HCT116 (cell line): ENCODE measurements at regions not wholly inside any gene's neighbourhood (a gene's known extent, or its start where the extent isn't known, plus 50 kb on each side); places are given as distances from the start of the nearest gene placed in this dataset.
"Not testable (repeated sequence)": the region's sequence is repeated elsewhere in the genome, so short reads cannot be mapped to it uniquely, and the experiment has no call there.

Source experiments
- ATAC-seq: fragments of 200-7000 bp; cut with Tn5 transposase; 2 replicates; pipeline ENCODE4 v1.9.1; 2020; ENCODE audit warnings: mild to moderate bottlenecking, moderate library complexity
- BruUV-seq: library from RNA; stranded (reverse); fragments of 400-500 nt; replicated peaks from 2 replicates; lab custom pipeline; 2021; lab: Mats Ljungman, UMichigan
- CTCF ChIA-PET: fragments of 300-600 bp; sonication (Branson Sonifier 250); formaldehyde crosslinking; loops from one replicate; lab custom pipeline; 2021; ENCODE audit warnings: antibody characterized with exemption; lab: Charles Lee
- POLR2A ChIA-PET: fragments of 300-600, 350-600 bp; sonication (Branson Sonifier 250); formaldehyde crosslinking; loops from one replicate; lab custom pipeline; 2021; ENCODE audit warnings: antibody characterized with exemption; lab: Charles Lee
- RAD21 ChIA-PET, 2 experiments: fragments of 300-600 bp; sonication (Branson Sonifier 250); formaldehyde crosslinking; loops; one replicate each; lab custom pipeline; 2023; ENCODE audit warnings: low total read pairs in 2 of 2; ENCODE audit not compliant: uncharacterized antibody in 2 of 2, unreplicated experiment in 2 of 2, low non-redundant PET in 1 of 2; lab: Charles Lee
- DNase-seq: peaks from one replicate; pipeline ENCODE4 v3.0.0-alpha.2; 2010; ENCODE audit warnings: low read depth, low spot score
- H2AFZ ChIP-seq: fragments of 200-600 bp; shearing (Covaris generic), sonication (generic); 2 replicates; pipeline ENCODE4 v1.6.1; 2017; ENCODE audit warnings: low read depth, mixed run types, mixed read lengths, antibody characterized with exemption, low read length; ENCODE audit not compliant: poor library complexity, severe bottlenecking
- H3K27ac ChIP-seq: 2 replicates; pipeline ENCODE4 v1.5.1; 2012; ENCODE audit warnings: low read depth, low read length
- H3K27me3 ChIP-seq: fragments of 200-600 bp; sonication (generic); 2 replicates; pipeline ENCODE4 v1.6.1; 2016; ENCODE audit warnings: mixed run types, low read length, mixed read lengths; ENCODE audit not compliant: insufficient read depth
- H3K36me3 ChIP-seq, 2 experiments: fragments of 200-500 bp in 1 of 2; fragments of 200-600 bp in 1 of 2; sonication (Bioruptor generic) in 1 of 2; sonication (generic) in 1 of 2; 2 replicates each; pipeline versions ENCODE4 v1.5.1 to v1.6.1; 2014 to 2016; ENCODE audit warnings: low read length in 2 of 2, inconsistent platforms in 1 of 2, mixed read lengths in 1 of 2, mixed run types in 1 of 2; ENCODE audit not compliant: insufficient read depth in 2 of 2, control insufficient read depth in 1 of 2
- H3K4me1 ChIP-seq, 2 experiments: fragments of 200-600 bp in 1 of 2; sonication (generic) in 1 of 2; 2 replicates each; pipeline versions ENCODE4 v1.5.1 to v1.6.1; 2012 to 2017; ENCODE audit warnings: low read length in 2 of 2, inconsistent platforms in 1 of 2, mild to moderate bottlenecking in 1 of 2, mixed read lengths in 1 of 2, mixed run types in 1 of 2, moderate library complexity in 1 of 2; ENCODE audit not compliant: insufficient read depth in 2 of 2, control insufficient read depth in 1 of 2
- H3K4me2 ChIP-seq: fragments of 200-600 bp; sonication (generic); 2 replicates; pipeline ENCODE4 v1.6.1; 2017; ENCODE audit warnings: mixed run types, low read length, mixed read lengths
- H3K4me3 ChIP-seq, 2 experiments: fragments of 200-600 bp in 1 of 2; sonication (generic) in 1 of 2; replicated peaks in 1 of 2; 2 replicates each; pipeline ENCODE4 v1.5.1; 2011 to 2016; ENCODE audit warnings: low read length in 2 of 2, control low read depth in 1 of 2, low read depth in 1 of 2, mild to moderate bottlenecking in 1 of 2, mixed read lengths in 1 of 2, mixed run types in 1 of 2
- H3K79me2 ChIP-seq: fragments of 200-600 bp; sonication (generic); 2 replicates; pipeline ENCODE4 v1.6.1; 2017; ENCODE audit warnings: mild to moderate bottlenecking, mixed run types, low read length, moderate library complexity, mixed read lengths; ENCODE audit not compliant: insufficient read depth
- H3K9ac ChIP-seq: fragments of 200-600 bp; sonication (generic); 2 replicates; pipeline ENCODE4 v1.6.1; 2016; ENCODE audit warnings: low read length, mixed read lengths
- H3K9me2 ChIP-seq: fragments of 200-600 bp; sonication (generic), shearing (Covaris generic); 2 replicates; pipeline ENCODE4 v1.6.1; 2017; ENCODE audit warnings: mixed run types, mild to moderate bottlenecking, moderate library complexity; ENCODE audit not compliant: insufficient read depth
- H3K9me3 ChIP-seq, 2 experiments: fragments of 200-500 bp in 1 of 2; fragments of 200-600 bp in 1 of 2; sonication (Bioruptor generic) in 1 of 2; sonication (generic) in 1 of 2; 2 replicates each; pipeline ENCODE4 v1.6.1; 2014 to 2017; ENCODE audit warnings: low read length in 2 of 2, mixed read lengths in 2 of 2, inconsistent platforms in 1 of 2, low read depth in 1 of 2, mild to moderate bottlenecking in 1 of 2, mixed run types in 1 of 2, moderate library complexity in 1 of 2; ENCODE audit not compliant: control insufficient read depth in 1 of 2, insufficient read depth in 1 of 2
- H4K20me1 ChIP-seq: fragments of 200-600 bp; sonication (generic), shearing (Covaris generic); 2 replicates; pipeline ENCODE4 v1.6.1; 2017; ENCODE audit warnings: mixed run types, mild to moderate bottlenecking, moderate library complexity; ENCODE audit not compliant: insufficient read depth
- CEBPB ChIP-seq: IDR thresholded peaks from 2 replicates; pipeline ENCODE4 v1.6.1; 2012; ENCODE audit warnings: low read depth
- FOSL1 ChIP-seq: IDR thresholded peaks from 2 replicates; pipeline ENCODE4 v1.6.1; 2012; ENCODE audit warnings: low read depth
- JUND ChIP-seq: IDR thresholded peaks from 2 replicates; pipeline ENCODE4 v1.6.1; 2012
- SIN3A ChIP-seq: IDR thresholded peaks from 2 replicates; pipeline ENCODE4 v1.6.1; 2012; ENCODE audit warnings: low read depth
- SP1 ChIP-seq: IDR thresholded peaks from 2 replicates; pipeline ENCODE4 v1.6.1; 2012; ENCODE audit warnings: low read depth
- intact Hi-C: fragments of 100-400 bp; cut with micrococcal nuclease; formaldehyde crosslinking; loops from 2 replicates; pipeline ENCODE4 v1.10.0; 2022
- TF ChIP-seq, protein P1 (sequence below), 3 experiments: fragments of 200-600 bp in 1 of 3; sonication (generic) in 1 of 3; IDR thresholded peaks in 2 of 3; conservative IDR thresholded peaks in 1 of 3; 2 replicates each; pipeline ENCODE4 v1.5.1; 2012 to 2017; ENCODE audit warnings: low read depth in 2 of 3, low read length in 2 of 3, antibody characterized with exemption in 1 of 3, borderline replicate concordance in 1 of 3, control low read depth in 1 of 3, mild to moderate bottlenecking in 1 of 3, mixed read lengths in 1 of 3, mixed run types in 1 of 3, moderate library complexity in 1 of 3; ENCODE audit not compliant: insufficient read depth in 1 of 3
- TF ChIP-seq, protein P2 (sequence below): IDR thresholded peaks from 2 replicates; pipeline ENCODE4 v1.6.1; 2011; ENCODE audit warnings: mild to moderate bottlenecking, low read length, moderate library complexity; ENCODE audit not compliant: insufficient replicate concordance; ENCODE audit errors: extremely low read depth

DNA sequence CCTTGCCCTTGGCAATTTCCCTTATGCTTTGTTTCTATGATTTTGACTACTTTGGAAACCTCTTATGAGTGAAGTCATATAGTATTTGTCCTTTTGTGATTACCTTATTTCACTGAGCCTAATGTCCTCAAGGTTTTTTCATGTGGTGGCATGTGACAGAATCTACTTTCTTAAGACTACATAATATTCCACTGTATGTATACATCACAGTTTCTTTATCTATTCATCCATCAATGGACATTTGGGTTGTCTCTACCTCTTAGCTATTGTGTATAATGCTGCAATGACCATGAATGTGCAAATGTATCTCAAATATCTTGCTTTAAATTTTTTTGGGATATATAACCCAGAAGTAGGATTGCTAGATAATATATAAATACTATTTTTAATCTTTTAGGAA, 96.4 kb upstream of the ALDH1A1 start:
- no peak for TF ChIP-seq CEBPB
- TF ChIP-seq, protein P1, sequence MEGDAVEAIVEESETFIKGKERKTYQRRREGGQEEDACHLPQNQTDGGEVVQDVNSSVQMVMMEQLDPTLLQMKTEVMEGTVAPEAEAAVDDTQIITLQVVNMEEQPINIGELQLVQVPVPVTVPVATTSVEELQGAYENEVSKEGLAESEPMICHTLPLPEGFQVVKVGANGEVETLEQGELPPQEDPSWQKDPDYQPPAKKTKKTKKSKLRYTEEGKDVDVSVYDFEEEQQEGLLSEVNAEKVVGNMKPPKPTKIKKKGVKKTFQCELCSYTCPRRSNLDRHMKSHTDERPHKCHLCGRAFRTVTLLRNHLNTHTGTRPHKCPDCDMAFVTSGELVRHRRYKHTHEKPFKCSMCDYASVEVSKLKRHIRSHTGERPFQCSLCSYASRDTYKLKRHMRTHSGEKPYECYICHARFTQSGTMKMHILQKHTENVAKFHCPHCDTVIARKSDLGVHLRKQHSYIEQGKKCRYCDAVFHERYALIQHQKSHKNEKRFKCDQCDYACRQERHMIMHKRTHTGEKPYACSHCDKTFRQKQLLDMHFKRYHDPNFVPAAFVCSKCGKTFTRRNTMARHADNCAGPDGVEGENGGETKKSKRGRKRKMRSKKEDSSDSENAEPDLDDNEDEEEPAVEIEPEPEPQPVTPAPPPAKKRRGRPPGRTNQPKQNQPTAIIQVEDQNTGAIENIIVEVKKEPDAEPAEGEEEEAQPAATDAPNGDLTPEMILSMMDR (IDR thresholded peaks at IDR 0.05 in 2 of 3, conservative IDR thresholded peaks at IDR 0.05 in 1 of 3; ENCODE audit: borderline replicate concordance in 1 of 3, insufficient read depth in 1 of 3, low read depth in 2 of 3, low read length in 2 of 3): no peak
- no peaks in the 10 kb centered on the region for H3K27me3 ChIP-seq
- ChIA-PET RAD21 (interaction anchor here in 1 of 2 experiments (0.5 kb wide), 1 partner anchor 23 kb away, joined by 3 read pairs; no protein-coding TSS in a partner anchor), POLR2A (no interaction called here), CTCF (interaction anchor here (1.7 kb wide), 1 partner anchor 26 kb away, joined by 5 read pairs; no protein-coding TSS in a partner anchor)
- intact Hi-C loops: no loop called here
- H4K20me1 ChIP-seq: no peaks in the 10 kb centered on the region
- H3K4me2 ChIP-seq: no peak overlapping the region
- H3K4me3 ChIP-seq: no peak overlapping the region
- no peaks in the 10 kb centered on the region for H3K36me3 ChIP-seq
- no peak overlapping the region for H2AFZ ChIP-seq
- H3K9ac ChIP-seq: no peak overlapping the region
- H3K9me3 ChIP-seq: no peaks in the 10 kb centered on the region
- H3K27ac ChIP-seq: no peak overlapping the region
- H3K4me1 ChIP-seq: no peaks in the 10 kb centered on the region
- ATAC-seq: no peak
- no peak for DNase-seq
- no TSS peak for BruUV-seq
- H3K9me2 ChIP-seq: no peaks in the 10 kb centered on the region
- no peaks in the 10 kb centered on the region for H3K79me2 ChIP-seq

DNA sequence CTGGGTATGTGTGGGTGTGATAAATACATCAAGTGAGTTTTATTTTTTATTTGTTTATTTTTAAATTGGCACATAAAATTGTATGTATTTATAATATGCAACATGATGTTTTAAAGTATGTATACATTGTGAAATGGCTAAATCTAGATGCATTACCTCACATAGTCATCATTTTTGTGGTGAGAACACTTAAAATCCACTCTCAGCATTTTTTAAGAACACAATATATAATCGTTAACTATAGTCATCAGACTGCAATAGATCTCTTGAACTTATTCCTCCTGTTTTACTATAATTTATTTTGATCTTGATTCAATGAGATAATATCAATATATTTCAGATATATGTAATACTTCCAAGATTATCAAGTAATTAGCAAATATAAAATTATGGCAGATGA, 93.9 kb upstream of the ALDH1A1 start:
- no TSS peak for BruUV-seq
- RAD21 ChIA-PET: no interaction called here
- H3K9me2 ChIP-seq: no peaks in the 10 kb centered on the region
- H3K4me2 ChIP-seq: no peak overlapping the region
- no peak overlapping the region for H3K27ac ChIP-seq
- H4K20me1 ChIP-seq: no peaks in the 10 kb centered on the region
- H3K36me3 ChIP-seq: no peaks in the 10 kb centered on the region
- H3K4me1 ChIP-seq: 0 out of 4 replicates have a peak, but pooled peaks cover 0 to 4% of the 10 kb centered on the region in 2 experiments
- H3K9ac ChIP-seq: no peak overlapping the region
- H3K9me3 ChIP-seq: no peaks in the 10 kb centered on the region
- no peak overlapping the region for H3K4me3 ChIP-seq
- no peaks in the 10 kb centered on the region for H3K79me2 ChIP-seq
- no peak for DNase-seq
- intact Hi-C loops: no loop called here
- TF ChIP-seq JUND (no peak), SIN3A (no peak), FOSL1 (no peak), SP1 (no peak)
- TF ChIP-seq, protein P2, sequence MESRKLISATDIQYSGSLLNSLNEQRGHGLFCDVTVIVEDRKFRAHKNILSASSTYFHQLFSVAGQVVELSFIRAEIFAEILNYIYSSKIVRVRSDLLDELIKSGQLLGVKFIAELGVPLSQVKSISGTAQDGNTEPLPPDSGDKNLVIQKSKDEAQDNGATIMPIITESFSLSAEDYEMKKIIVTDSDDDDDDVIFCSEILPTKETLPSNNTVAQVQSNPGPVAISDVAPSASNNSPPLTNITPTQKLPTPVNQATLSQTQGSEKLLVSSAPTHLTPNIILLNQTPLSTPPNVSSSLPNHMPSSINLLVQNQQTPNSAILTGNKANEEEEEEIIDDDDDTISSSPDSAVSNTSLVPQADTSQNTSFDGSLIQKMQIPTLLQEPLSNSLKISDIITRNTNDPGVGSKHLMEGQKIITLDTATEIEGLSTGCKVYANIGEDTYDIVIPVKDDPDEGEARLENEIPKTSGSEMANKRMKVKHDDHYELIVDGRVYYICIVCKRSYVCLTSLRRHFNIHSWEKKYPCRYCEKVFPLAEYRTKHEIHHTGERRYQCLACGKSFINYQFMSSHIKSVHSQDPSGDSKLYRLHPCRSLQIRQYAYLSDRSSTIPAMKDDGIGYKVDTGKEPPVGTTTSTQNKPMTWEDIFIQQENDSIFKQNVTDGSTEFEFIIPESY: no peak
- H3K27me3 ChIP-seq: no peaks in the 10 kb centered on the region
- H2AFZ ChIP-seq: no peak overlapping the region
- ATAC-seq: no peak
- CTCF ChIA-PET: no interaction called here
- POLR2A ChIA-PET: no interaction called here

DNA sequence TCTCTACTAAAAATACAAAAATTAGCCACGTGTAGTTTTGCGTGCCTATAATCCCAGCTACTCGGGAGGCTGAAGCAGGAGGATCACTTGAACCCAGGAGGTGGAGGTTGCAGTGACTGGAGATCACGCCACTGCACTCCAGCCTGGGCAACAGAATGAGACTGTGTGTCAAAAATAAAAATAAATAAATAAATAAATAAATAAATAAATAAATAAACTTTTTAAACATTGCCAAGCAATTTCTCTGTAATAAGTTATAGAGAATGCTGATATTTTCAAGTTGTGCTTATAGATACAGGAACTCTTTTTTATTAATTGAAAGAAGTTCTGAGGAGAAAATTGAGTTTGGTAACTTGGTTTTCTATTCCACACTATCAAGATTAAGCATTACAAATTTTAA, 91.9 kb upstream of the ALDH1A1 start:
- H3K36me3 ChIP-seq, H3K27ac ChIP-seq, H3K9me3 ChIP-seq, H3K79me2 ChIP-seq, H3K4me2 ChIP-seq, intact Hi-C loops, H3K27me3 ChIP-seq, RAD21 ChIA-PET, CTCF ChIA-PET, H4K20me1 ChIP-seq, ATAC-seq, DNase-seq, BruUV-seq, H2AFZ ChIP-seq, H3K4me3 ChIP-seq, H3K4me1 ChIP-seq, H3K9me2 ChIP-seq, H3K9ac ChIP-seq, POLR2A ChIA-PET: not testable (repeated sequence)
